GM18502 (cell line): ENCODE measurements at regions not wholly inside any gene's neighbourhood (a gene's known extent, or its start where the extent isn't known, plus 50 kb on each side); places are given as distances from the start of the nearest gene placed in this dataset.
A peak's percentile ranks its signal among the peaks of the same experiment; 100 is the strongest.
"Not testable (repeated sequence)": the region's sequence is repeated elsewhere in the genome, so short reads cannot be mapped to it uniquely, and the experiment has no call there.

Experiments
- ATAC-seq: cut with Tn5 transposase; IDR thresholded peaks from one replicate; pipeline ENCODE4 v1.9.1; 2021; ENCODE audit warnings: mild to moderate bottlenecking; ENCODE audit not compliant: unreplicated experiment, poor library complexity

DNA sequence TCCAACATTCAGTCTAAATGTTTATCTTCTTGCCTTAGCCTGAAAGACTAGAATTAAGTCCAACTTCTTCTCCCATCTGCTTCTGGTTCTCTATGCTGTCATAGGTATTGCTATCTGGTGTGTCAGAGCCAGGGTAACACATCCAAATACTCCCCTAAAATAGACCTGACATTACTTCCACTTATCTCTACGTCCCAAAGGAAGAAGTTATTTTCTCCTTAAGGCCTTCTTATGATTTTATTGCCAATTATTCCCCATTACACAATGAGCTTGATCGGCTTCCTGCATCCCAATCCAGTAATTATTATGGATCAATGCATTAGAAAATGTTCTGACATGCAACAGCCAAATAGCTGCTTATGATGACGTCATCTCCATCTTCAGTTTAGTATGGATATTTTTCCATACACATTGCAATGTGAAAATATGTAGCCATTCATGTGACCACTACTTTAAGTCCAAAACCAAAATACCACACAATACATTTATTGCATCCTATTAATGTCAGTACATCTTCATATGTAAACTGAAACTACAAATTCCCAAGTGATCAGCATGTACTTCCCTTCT lies 555.5 kb downstream of the MAT2B start:
- ATAC-seq, result no peak

DNA sequence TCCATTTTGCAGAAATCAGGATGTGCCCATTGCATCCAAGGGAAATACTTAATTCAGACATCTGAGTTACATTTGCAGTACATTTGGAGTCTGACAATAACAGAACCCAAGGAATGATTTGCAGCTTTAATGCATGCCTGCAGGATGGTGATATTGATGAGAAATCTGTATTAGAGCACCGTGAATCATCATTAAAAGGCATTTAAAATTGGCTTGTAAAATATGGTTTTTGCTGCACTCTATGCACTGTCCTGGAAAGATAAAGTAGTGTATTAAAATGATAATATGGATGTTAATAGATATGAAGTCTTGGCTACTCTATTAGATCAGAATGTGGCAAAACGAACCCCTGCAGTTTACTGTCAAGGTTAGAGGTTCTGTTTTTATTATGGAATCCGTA lies 556.9 kb downstream of the MAT2B start:
- ATAC-seq, result no peak

DNA sequence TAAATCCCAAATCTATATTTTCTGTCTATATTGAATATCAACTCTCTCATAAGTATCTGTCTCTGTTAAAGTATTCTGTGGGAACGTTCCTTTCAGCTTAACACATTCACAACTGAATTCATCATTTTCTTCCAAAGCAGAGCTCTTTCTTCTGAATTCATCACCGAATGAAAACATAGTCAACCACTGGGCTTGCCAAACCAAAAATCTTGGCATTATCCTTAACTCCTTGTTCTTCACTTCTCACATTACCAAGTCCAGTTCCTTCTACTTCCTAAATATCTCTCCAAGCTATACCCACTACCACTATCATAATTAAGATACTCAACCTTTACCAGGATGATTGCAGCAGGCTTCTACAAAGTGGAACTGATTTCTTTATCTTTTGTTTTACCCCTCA lies 559.8 kb downstream of the MAT2B start:
- ATAC-seq, result no peak

DNA sequence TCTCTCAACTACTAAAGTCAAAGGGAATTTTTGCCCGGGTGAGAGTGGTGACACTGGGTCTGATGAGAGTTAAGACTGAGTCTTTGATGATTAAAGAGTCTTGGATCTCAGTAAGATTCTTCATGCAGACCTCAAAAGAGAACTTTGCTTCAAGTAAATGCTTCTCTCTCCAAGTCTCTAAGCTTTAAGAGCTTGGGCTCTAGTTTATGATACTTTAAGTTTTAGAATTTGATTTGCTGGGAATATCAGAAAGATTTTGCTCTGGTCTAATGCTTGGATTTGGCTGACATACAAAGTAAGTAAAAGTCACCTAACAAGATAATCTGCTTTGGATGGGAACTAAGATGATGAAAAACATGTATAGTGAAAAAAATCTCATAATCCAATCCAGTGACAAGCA lies 566.3 kb downstream of the MAT2B start:
- ATAC-seq, result no peak

DNA sequence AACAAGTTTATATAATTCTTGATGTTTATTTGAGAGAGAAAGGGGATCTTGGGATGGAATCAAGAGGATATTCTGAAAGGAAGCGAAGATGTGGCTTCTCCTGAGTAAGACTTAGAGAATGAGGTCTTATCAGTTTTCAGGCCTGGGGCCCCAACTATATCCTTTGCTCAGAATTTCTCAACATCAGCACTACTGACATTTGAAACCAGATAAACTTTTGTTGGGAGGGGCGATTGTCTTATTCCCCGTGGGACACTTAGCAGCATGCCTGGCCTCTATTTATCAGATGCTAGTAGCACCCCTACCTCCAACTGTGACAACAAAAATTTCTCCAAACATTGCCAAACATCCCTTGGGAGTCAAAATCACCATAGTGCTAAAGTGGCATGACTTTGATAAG lies 567.7 kb downstream of the MAT2B start:
- ATAC-seq, result no peak

DNA sequence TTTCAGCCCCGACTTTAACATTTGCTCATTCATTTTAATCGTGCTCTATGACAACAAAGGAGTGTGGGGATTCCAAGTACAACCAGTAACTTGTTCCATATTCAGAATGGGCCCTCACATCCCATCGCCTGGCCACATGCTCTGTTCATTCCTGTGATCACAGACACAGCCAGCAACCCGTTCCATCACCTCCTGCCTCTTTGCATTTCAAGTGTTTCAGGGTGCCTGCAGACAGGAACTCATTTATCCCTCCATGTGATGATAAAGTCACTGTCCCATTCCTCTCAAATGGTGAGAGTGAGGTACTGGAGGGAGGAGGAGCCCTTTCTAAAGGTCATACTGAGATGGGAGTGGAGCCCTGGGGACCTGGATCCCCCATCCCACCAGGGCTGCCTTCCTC lies 571.1 kb downstream of the MAT2B start:
- no peak for ATAC-seq

DNA sequence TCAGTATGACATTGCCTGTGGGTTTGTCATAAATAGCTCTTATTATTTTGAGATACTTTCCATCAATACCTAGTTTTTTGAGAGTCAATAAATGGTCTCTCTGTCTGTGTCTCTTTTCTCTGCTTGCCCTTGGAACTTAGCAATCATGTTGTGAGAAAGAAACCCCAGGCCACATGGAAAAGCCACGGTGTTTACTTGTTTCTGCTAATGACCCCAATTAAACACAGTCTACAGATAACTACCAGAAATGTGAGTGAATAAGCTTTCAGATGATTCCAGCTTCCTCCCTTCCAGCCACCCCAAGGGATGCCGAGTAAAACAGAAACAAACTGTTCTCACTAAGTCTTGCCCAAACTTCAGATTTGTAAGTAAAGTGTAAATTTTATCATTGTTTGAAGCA lies 584.9 kb downstream of the MAT2B start:
- no peak for ATAC-seq

DNA sequence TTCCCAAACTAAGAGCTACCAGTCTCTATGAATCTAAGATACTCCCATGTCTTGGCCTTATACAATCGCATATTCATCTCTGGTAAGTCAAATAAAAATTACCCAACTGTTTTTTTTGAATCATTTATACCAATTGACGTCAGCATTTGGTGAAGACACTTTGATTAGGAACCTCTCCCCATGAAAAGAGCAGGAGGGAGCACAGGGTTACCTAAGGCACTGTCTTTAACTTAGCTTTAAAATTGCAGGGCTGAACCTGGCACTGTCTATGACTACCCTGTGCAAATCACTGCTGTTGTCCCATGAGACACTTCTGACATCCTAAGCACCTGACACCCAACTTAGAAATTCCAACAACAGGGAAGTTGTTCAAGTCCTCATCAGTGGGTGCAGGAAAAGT lies 586.4 kb downstream of the MAT2B start:
- no peak for ATAC-seq

DNA sequence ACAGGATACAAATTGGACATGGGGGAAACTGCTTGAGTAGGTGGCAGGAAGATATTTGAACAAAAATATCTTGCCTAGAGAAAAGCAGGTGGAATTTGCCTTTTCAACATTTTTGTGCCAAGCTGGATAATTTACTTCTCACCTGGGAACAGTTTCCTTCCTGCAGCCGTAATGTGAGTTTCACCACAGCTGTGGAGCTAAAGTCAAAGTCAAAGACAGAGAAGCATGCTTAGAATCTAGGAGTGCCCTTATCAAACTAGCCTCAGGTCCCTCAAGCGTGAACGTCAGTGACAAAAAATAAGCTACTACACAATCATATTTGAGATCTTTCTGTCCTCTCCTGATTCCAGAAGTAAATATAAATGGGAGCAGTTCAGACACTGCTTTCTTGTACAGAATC lies 588.9 kb downstream of the MAT2B start:
- no peak for ATAC-seq

DNA sequence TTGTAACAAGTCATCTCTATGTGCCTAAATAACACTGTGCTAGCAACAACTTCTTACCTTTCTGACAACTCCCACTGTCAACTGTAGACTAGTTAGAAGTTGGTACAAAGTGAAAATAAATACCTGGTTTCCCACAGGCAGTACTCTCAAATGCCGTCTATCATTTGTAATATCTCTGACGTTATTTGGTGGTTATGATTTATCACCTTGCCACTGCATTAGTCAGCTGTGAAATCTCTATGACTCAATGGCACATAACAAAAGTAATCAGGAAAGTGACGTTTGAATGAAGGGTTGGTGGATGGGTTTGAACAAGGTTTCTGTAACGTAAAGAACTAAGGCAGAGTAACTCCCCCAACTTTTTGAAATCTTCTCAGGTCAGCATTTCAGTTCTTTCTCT lies 592.3 kb downstream of the MAT2B start:
- no peak for ATAC-seq

DNA sequence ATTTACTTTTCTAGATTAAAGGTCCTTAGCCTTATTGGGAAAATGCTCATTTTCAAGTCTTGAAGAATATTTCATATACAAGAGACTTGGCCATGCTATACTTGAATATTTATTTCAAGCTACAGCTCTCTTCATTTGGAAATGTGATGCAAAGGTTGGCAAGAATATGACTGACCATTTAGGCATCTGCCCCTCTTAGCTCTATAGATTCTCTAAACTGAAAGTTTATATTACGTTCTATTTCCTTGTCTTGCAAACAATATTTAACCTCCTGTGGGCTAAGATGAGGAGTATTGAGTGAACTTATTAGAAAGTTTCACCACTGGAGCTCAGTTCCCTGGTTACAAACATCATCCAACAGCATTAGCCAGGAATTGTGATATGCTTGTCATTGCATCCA lies 593.1 kb downstream of the MAT2B start:
- no peak for ATAC-seq

DNA sequence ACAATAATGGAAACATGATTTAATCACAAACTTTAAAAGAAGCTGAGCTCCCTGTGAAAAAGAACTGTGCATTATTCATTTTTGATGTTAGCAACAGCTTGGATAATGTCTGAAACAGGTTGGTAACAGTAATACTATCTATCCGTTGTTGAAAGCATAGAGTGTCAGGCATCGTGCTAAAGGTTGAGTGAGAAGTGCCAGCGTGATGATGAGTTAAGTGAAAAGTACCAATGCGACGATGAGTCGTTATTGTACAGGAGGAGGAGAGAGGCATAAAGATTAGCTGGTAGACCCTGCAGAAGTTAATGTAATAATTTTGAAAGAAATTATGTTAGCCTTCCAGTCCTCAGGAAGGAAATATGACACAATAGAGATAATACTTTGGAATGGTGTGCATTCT lies 593.6 kb downstream of the MAT2B start:
- ATAC-seq, result no peak

DNA sequence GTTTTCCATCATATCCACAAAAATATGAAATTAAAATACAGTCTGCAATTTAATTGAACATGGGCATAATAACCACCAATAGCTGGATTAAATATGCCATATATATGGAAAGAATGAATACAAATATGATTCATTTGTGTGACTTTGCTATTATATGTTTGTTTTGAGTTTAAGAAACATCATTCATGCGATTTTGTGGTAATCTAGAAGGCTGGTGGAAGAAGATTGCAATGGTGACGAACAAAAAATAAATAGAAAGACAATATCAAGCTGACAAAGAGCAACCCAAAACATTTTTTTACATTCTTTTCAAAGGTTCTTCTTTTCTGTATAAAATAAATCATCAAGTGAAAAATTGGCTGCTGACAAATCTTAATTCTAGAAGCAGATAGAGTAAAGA lies 610.0 kb downstream of the MAT2B start:
- ATAC-seq, result no peak

DNA sequence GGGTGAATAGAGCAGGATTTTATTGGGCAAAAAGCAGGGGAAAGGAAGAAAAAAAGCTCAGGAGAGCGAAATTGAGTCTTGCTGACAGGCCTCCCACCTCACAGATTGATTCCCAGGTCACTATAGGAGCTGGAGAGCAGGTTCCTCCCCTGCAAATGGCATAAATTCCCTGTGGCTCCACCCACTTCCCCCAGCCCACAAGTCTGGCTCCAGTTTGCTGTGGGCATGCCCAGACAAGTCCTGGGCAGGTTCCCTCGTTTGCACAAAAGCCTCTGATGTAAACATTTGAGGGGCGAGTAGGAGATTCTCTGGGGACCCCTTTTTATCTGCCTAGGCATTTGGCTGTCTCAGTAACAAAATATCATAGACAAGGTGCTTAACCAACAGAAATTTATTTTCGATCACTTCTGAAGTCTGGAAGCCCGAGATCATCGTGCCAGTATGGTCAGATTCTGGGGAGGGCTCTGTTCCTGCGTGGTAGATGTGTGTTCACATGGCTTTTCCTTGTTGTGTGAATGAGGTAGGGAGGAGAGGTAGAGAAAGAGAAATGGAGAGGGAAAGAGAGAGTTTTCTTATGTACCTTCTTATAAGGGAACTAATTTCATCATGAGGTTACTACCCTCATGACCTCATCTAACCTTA lies 614.5 kb downstream of the MAT2B start:
- ATAC-seq, result peak; percentile 88

DNA sequence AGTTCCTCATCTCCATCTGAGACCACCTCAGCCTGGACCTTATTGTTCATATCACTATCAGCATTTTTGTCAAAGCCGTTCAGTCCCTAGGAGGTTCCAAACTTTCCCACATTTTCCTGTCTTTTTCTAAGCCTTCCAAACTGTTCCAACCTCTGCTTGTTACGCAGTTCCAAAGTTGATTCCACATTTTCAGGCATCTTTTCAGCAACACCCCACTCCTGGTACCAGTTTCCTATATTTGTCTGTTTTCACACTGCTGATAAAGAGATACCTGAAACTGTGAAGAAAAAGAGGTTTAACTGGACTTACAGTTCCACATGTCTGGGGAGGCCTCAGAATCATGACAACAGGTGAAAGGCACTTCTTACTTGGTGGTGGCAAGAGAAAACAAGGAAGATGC lies 622.1 kb downstream of the MAT2B start:
- ATAC-seq, result no peak

DNA sequence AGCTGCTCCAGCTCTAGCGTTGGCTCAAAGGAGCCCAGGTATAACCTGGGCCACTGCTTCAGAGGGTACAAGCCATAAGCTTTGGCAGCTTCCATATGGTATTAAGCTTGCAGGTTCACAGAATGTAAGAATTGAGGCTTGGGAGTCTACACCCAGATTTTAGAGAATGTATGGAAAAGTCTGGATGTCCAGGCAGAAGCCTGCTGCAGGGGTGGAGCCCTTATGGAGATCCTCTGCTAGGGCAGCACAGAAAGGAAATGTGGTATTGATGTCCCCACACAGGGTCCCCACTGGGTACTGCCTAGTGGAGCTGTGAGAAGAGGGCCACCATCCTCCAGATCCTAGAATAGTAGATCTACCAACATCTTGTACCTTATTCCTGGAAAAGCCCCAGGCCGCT lies 626.9 kb downstream of the MAT2B start:
- no peak for ATAC-seq

DNA sequence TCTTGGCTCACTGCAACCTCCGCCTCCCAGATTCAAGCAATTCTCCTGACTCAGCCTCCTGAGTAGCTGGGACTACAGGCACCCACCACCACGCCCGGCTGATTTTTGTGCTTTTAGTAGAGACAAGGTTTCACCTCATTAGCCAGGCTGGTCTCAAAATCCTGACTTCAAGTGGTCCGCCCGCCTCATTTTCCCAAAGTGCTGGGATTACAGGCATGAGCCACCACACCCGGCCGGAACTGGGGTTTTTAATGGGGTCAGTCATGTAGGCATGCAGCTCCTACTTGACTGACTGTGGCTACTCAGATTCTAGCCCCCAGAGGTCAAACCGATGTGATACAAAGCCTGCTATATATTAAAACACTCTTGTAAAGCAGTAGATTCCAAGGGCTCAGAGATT lies 631.7 kb downstream of the MAT2B start:
- no peak for ATAC-seq

DNA sequence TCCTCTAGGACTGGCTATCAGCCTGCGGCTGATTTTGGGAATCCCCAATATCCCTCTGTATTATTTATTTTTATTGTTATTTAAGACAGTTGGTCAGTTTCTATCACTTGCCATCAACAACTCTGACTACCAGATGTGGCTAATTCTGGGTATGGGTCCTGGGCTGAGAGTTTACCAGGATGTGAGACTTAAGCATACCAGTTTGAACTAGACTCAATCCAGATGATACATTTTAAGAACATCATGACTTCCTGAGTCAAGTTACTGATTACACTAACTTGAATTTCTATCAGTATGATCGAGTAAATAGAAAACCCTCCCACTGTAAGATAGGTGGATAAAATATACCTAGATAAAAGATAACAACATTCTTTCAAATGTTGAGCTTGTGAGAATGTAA lies 634.0 kb downstream of the MAT2B start:
- no peak for ATAC-seq

DNA sequence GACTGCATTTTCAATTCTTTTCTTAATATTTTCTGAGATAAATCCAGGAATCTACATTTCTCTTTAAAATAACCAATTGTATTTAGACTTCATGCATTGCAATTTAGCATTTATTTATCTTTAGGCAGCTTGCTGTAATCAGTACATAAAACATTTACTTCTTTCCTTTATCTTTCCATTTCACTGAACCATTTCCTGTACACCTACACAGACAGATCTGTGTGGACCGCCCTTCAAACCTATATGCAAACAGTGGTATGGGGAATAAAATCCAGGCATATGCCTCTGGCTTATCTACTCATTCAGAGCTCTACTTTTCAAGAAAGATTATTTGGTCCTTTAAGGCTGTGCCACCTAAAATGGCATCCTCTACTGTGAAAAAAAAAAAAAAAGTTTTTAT lies 640.0 kb downstream of the MAT2B start:
- no peak for ATAC-seq

DNA sequence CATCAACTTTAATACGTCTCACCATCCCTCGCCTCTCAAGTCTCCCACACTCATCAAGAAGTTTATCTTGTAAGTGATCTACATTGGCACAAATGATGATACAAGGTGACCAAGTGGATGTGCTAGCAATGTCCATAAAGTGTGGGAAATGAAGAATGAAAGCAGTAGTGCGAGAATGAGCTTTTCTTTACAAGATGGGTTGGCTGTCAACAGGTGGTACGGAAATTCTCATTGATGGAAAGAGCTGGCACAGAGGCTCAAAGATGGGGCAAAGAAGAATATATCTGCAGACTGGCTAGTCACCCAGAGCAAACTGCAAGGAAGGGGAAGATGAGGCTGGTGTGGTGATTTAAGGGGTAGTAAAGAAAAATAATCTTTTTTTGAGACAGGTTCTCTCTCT lies 640.8 kb downstream of the MAT2B start:
- ATAC-seq, result no peak

DNA sequence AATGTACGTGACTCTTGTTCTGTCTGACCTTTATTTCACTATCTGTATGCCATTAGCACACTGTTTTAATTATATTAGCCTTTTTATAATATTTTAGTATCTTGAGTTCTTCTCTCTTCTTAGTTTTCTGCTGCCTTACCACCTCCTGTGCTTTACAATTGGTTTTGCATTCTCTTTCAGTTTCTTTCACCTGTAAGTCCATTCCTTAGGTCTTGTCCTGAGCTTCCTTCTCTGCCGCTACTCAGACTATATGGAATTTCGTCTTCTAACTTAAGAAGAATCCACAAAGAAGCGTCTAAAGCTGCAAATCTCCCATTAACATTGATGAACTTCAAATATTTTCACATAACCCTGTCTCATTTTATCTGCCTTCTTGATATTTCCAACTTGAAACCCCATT lies 642.9 kb downstream of the MAT2B start:
- ATAC-seq, result no peak

DNA sequence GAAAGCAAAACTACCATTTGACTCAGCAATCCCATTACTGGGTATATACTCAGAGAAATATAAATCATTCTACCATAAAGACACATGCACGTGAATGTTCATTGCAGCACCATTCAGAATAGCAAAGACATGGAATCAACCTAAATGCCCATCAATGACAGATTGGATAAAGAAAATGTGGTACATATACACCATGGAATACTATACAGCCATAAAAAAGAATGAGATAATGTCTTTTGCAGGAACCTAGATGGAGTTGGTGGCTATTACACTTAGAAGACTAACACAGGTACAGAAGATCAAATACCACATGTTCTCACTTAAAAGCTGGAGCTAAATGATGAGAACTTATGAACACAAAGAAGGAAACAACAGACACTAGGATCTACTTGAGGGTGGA lies 647.1 kb downstream of the MAT2B start:
- not testable (repeated sequence) for ATAC-seq
